GM23338 (cell line): ENCODE measurements at regions not wholly inside any gene's neighbourhood (a gene's known extent, or its start where the extent isn't known, plus 50 kb on each side); places are given as distances from the start of the nearest gene placed in this dataset.

Experiments
- ATAC-seq: fragments of 200-7000 bp; cut with Tn5 transposase; 3 replicates; pipeline ENCODE4 v1.9.1; 2020
- DNase-seq: peaks from one replicate; pipeline ENCODE4 v3.0.0-alpha.2; 2015; ENCODE audit warnings: low spot score
- H2AFZ ChIP-seq: fragments of 200-600 bp; sonication (generic); 2 replicates; pipeline ENCODE4 v1.8.0; 2016; ENCODE audit warnings: antibody characterized with exemption, mild to moderate bottlenecking, moderate library complexity
- H3F3A ChIP-seq: fragments of 200-600 bp; sonication (generic); replicated peaks from 2 replicates; pipeline ENCODE4 v1.8.0; 2017; ENCODE audit warnings: antibody characterized with exemption, mixed run types, low read depth
- H3K27ac ChIP-seq: fragments of 200-600 bp; sonication (generic); 2 replicates; pipeline ENCODE4 v1.6.1; 2016; ENCODE audit warnings: low read depth
- H3K27me3 ChIP-seq: fragments of 200-600 bp; sonication (generic); 2 replicates; pipeline ENCODE4 v1.8.0; 2016; ENCODE audit warnings: mild to moderate bottlenecking, mixed run types, moderate library complexity; ENCODE audit not compliant: insufficient read depth
- H3K36me3 ChIP-seq: fragments of 200-600 bp; sonication (generic); 2 replicates; pipeline ENCODE4 v1.8.0; 2016; ENCODE audit warnings: mild to moderate bottlenecking; ENCODE audit not compliant: insufficient read depth
- H3K4me1 ChIP-seq: fragments of 200-600 bp; sonication (generic); 2 replicates; pipeline ENCODE4 v1.8.0; 2016; ENCODE audit warnings: mild to moderate bottlenecking, moderate library complexity; ENCODE audit not compliant: insufficient read depth
- H3K4me2 ChIP-seq: fragments of 200-600 bp; sonication (generic); 2 replicates; pipeline ENCODE4 v1.7.1; 2017; ENCODE audit warnings: mixed run types
- H3K4me3 ChIP-seq: fragments of 200-600 bp; sonication (generic); 2 replicates; pipeline ENCODE4 v1.6.1; 2016; ENCODE audit warnings: mixed run types
- H3K79me2 ChIP-seq: fragments of 200-600 bp; sonication (generic); replicated peaks from 2 replicates; pipeline ENCODE4 v1.8.0; 2017; ENCODE audit warnings: mild to moderate bottlenecking; ENCODE audit not compliant: insufficient read depth
- H3K9me2 ChIP-seq: fragments of 200-600 bp; sonication (generic); 2 replicates; pipeline ENCODE4 v1.8.0; 2017; ENCODE audit not compliant: insufficient read depth
- H4K20me1 ChIP-seq: fragments of 200-600 bp; sonication (generic); replicated peaks from 2 replicates; pipeline ENCODE4 v1.8.0; 2017; ENCODE audit warnings: mild to moderate bottlenecking; ENCODE audit not compliant: insufficient read depth
- H3K27ac Mint-ChIP-seq: 2 replicates; pipeline ENCODE4 v1.8.0; 2020; ENCODE audit warnings: inconsistent platforms, mild to moderate bottlenecking, moderate library complexity, mixed read lengths
- H3K27me3 Mint-ChIP-seq: 3 replicates; pipeline ENCODE4 v1.8.0; 2022; ENCODE audit warnings: low read depth, mild to moderate bottlenecking, moderate library complexity, mixed read lengths, inconsistent platforms; ENCODE audit not compliant: insufficient read depth, poor library complexity
- H3K36me3 Mint-ChIP-seq: 3 replicates; pipeline ENCODE4 v1.8.0; 2021; ENCODE audit warnings: low read depth, mild to moderate bottlenecking, inconsistent platforms, moderate library complexity, mixed read lengths
- H3K4me1 Mint-ChIP-seq: 3 replicates; pipeline ENCODE4 v1.8.0; 2020; ENCODE audit warnings: mild to moderate bottlenecking, inconsistent platforms, mixed read lengths
- H3K4me3 Mint-ChIP-seq: 3 replicates; pipeline ENCODE4 v1.8.0; 2021; ENCODE audit warnings: moderate library complexity, mild to moderate bottlenecking, inconsistent platforms, mixed read lengths
- H3K9me3 Mint-ChIP-seq: 3 replicates; pipeline ENCODE4 v1.8.0; 2020; ENCODE audit warnings: moderate library complexity, mild to moderate bottlenecking, inconsistent platforms, mixed read lengths
- CREB1 ChIP-seq: fragments of 250-450 bp; sonication (Bioruptor Pico); IDR thresholded peaks from 2 replicates; pipeline ENCODE4 v1.5.0; 2020; ENCODE audit warnings: low read depth, mild to moderate bottlenecking, moderate library complexity
- ETS1 ChIP-seq: IDR thresholded peaks from 2 replicates; pipeline ENCODE4 v1.6.1; 2016; ENCODE audit warnings: antibody characterized with exemption
- EZH2 ChIP-seq: fragments of 200-600 bp; sonication (generic); IDR thresholded peaks from one replicate; pipeline ENCODE4 v1.8.0; 2017; ENCODE audit warnings: antibody characterized with exemption, mild to moderate bottlenecking, low read depth; ENCODE audit not compliant: unreplicated experiment
- EZH2phosphoT487 ChIP-seq: fragments of 200-600 bp; sonication (generic); IDR thresholded peaks from one replicate; pipeline ENCODE4 v1.8.1; 2018; ENCODE audit warnings: antibody characterized with exemption; ENCODE audit not compliant: unreplicated experiment
- JUNB ChIP-seq: IDR thresholded peaks from one replicate; pipeline ENCODE4 v1.6.1; 2016; ENCODE audit warnings: antibody characterized with exemption; ENCODE audit not compliant: unreplicated experiment
- NANOG ChIP-seq: IDR thresholded peaks from 2 replicates; pipeline ENCODE4 v1.6.1; 2016; ENCODE audit warnings: antibody characterized with exemption, borderline replicate concordance
- POLR2AphosphoS5 ChIP-seq: IDR thresholded peaks from 2 replicates; pipeline ENCODE4 v1.6.1; 2016; ENCODE audit warnings: antibody characterized with exemption, low read depth
- REST ChIP-seq: IDR thresholded peaks from one replicate; pipeline ENCODE4 v1.6.1; 2018; ENCODE audit warnings: antibody characterized with exemption; ENCODE audit not compliant: unreplicated experiment
- STAT1 ChIP-seq: IDR thresholded peaks from one replicate; pipeline ENCODE4 v1.6.1; 2016; ENCODE audit warnings: antibody characterized with exemption; ENCODE audit not compliant: unreplicated experiment
- ZNF114 ChIP-seq: fragments of 250-450 bp; sonication (Bioruptor Pico); IDR thresholded peaks from 2 replicates; pipeline ENCODE4 v1.5.0; 2020; ENCODE audit warnings: mild to moderate bottlenecking, moderate library complexity
- ZNF331 ChIP-seq: fragments of 250-450 bp; sonication (Bioruptor Pico); IDR thresholded peaks from 2 replicates; pipeline ENCODE4 v1.5.0; 2020; ENCODE audit warnings: low read depth, mild to moderate bottlenecking, moderate library complexity
- ZNF462 ChIP-seq: fragments of 250-450 bp; sonication (Bioruptor Pico); IDR thresholded peaks from 2 replicates; pipeline ENCODE4 v1.5.0; 2020; ENCODE audit warnings: mild to moderate bottlenecking, moderate library complexity
- TF ChIP-seq, protein P1 (sequence below), 2 experiments: fragments of 200-600 bp in 1 of 2; sonication (generic) in 1 of 2; conservative IDR thresholded peaks; 2 replicates each; pipeline versions ENCODE4 v1.5.1 to v1.6.1; 2016 to 2017; ENCODE audit warnings: antibody characterized with exemption in 2 of 2, low read depth in 2 of 2, mild to moderate bottlenecking in 2 of 2, moderate library complexity in 1 of 2

DNA sequence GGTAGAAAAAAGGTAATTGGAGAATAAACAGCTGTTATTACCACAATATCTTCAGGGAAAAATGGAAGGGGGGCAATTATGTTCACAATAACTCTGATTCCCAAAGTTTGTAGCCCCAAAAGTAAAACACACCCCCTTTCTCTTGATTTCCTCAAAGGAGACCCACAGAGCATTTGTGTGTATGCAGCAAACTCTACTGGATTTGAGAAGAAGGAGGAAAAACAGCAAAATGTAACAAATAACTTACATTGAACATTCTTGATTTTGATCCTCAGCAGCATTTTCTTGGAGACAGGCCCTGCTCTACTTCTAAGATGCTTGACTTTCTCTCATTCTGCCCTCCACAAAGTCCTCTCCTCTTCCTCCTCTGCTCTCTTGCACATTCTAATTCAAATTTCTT, 420.8 kb upstream of the EDIL3 start (continued):
- no peak for TF ChIP-seq CREB1 (CRISPR knock-in tag)
- no peak for TF ChIP-seq NANOG

DNA sequence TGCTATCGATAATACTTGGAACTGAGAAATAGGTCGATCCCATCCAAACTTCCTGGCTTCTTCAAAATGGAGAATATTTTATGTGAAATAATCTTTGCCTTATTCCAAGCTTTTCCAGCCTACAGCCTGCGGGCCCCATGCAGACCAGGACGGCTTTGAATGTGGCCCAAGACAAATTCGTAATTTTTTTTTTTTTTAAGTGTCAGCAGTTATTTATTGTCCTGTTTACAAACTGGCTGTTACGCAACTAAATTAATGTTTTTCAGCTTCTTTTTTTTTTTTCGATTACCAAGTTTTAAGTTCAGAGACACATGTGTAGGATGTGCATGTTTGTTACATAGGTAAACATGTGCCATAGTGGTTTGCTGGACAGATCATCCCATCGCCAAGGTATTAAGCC, 411.7 kb upstream of the EDIL3 start:
- H3K27me3 ChIP-seq = no peaks in the 10 kb centered on the region
- H3K9me3 Mint-ChIP-seq = no peaks in the 10 kb centered on the region
- no peaks in the 10 kb centered on the region for H4K20me1 ChIP-seq
- no peaks in the 10 kb centered on the region for H3K4me1 Mint-ChIP-seq
- ATAC-seq = no peak
- TF ChIP-seq ZNF114 = no peak
- TF ChIP-seq POLR2AphosphoS5 = no peak
- TF ChIP-seq EZH2 = no peak
- TF ChIP-seq REST = no peak
- no peak for TF ChIP-seq ZNF331 (CRISPR knock-in tag)
- no peak for TF ChIP-seq STAT1
- no peak for TF ChIP-seq NANOG
- TF ChIP-seq ZNF462 (CRISPR knock-in tag) = no peak
- TF ChIP-seq, protein P1, sequence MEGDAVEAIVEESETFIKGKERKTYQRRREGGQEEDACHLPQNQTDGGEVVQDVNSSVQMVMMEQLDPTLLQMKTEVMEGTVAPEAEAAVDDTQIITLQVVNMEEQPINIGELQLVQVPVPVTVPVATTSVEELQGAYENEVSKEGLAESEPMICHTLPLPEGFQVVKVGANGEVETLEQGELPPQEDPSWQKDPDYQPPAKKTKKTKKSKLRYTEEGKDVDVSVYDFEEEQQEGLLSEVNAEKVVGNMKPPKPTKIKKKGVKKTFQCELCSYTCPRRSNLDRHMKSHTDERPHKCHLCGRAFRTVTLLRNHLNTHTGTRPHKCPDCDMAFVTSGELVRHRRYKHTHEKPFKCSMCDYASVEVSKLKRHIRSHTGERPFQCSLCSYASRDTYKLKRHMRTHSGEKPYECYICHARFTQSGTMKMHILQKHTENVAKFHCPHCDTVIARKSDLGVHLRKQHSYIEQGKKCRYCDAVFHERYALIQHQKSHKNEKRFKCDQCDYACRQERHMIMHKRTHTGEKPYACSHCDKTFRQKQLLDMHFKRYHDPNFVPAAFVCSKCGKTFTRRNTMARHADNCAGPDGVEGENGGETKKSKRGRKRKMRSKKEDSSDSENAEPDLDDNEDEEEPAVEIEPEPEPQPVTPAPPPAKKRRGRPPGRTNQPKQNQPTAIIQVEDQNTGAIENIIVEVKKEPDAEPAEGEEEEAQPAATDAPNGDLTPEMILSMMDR (conservative IDR thresholded peaks at IDR 0.05; ENCODE audit: low read depth in 2 of 2) = no peak
- TF ChIP-seq ETS1 = no peak
- no peak for TF ChIP-seq EZH2phosphoT487
- no peak for TF ChIP-seq JUNB
- TF ChIP-seq CREB1 (CRISPR knock-in tag) = no peak
- no peaks in the 10 kb centered on the region for H3K36me3 ChIP-seq
- H2AFZ ChIP-seq = no peak overlapping the region
- H3K27ac ChIP-seq = no peak overlapping the region
- H3F3A ChIP-seq = no peaks in the 10 kb centered on the region
- no peak for DNase-seq
- no peak overlapping the region for H3K27ac Mint-ChIP-seq
- H3K4me3 ChIP-seq = no peak overlapping the region
- H3K36me3 Mint-ChIP-seq = no peaks in the 10 kb centered on the region
- no peaks in the 10 kb centered on the region for H3K9me2 ChIP-seq
- H3K4me2 ChIP-seq = no peak overlapping the region
- no peaks in the 10 kb centered on the region for H3K79me2 ChIP-seq
- no peaks in the 10 kb centered on the region for H3K4me1 ChIP-seq
- H3K4me3 Mint-ChIP-seq = no peak overlapping the region
- no peaks in the 10 kb centered on the region for H3K27me3 Mint-ChIP-seq
